A549 (cell line): ENCODE measurements at regions not wholly inside any gene's neighbourhood (a gene's known extent, or its start where the extent isn't known, plus 50 kb on each side); places are given as distances from the start of the nearest gene placed in this dataset.

ENCODE experiments used
- ATAC-seq, 2 experiments: fragments of 200-7000 bp in 1 of 2; fragments of >200 bp in 1 of 2; cut with Nextera tagmentation in 1 of 2; cut with Tn5 transposase in 1 of 2; 3 replicates each; pipeline versions ENCODE4 v1.8.0 to v1.9.1; 2018 to 2020; ENCODE audit warnings: mild to moderate bottlenecking in 1 of 2, moderate library complexity in 1 of 2
- CTCF ChIA-PET: fragments of 300-600 bp; sonication (Branson Sonifier 250); formaldehyde crosslinking; extraction: SDS; loops from one replicate; lab custom pipeline; 2021; ENCODE audit warnings: antibody characterized with exemption, inconsistent platforms; lab: Yijun Ruan, JAX
- POLR2A ChIA-PET: fragments of 350-600 bp; formaldehyde crosslinking; extraction: SDS; loops from one replicate; lab custom pipeline; 2021; ENCODE audit warnings: antibody characterized with exemption, inconsistent platforms; lab: Yijun Ruan, JAX
- DNase-seq, 2 experiments: peaks; one replicate each; pipeline versions ENCODE4 v3.0.0 to v3.0.0-alpha.2; 2011 to 2016; ENCODE audit warnings: low read depth in 1 of 2, low spot score in 1 of 2
- FAIRE-seq: peaks from 2 replicates; lab custom pipeline; 2011; peaks lifted over from hg19 to GRCh38; lab: Jason Lieb, UNC
- H3K27ac ChIP-seq, 2 experiments: fragments of >200 bp; sonication (Bioruptor Twin); formaldehyde crosslinking; 3 replicates each; pipeline ENCODE4 v1.5.1; 2016 to 2017
- H3K4me1 ChIP-seq: fragments of >200 bp; sonication (Bioruptor Twin); formaldehyde crosslinking; 3 replicates; pipeline ENCODE4 v1.6.1; 2016
- H3K4me2 ChIP-seq: fragments of >200 bp; sonication (Bioruptor Twin); formaldehyde crosslinking; 3 replicates; pipeline ENCODE4 v1.6.1; 2016
- H3K4me3 ChIP-seq: fragments of >200 bp; sonication (Bioruptor Twin); formaldehyde crosslinking; 3 replicates; pipeline ENCODE4 v1.5.1; 2016
- H3K9me3 ChIP-seq: fragments of >200 bp; sonication (Bioruptor Twin); formaldehyde crosslinking; 3 replicates; pipeline ENCODE4 v1.6.1; 2016
- CBX2 ChIP-seq: fragments of 200-600 bp; sonication (generic); IDR thresholded peaks from 2 replicates; pipeline ENCODE4 v1.6.1; 2016; ENCODE audit warnings: low read depth, mild to moderate bottlenecking, borderline replicate concordance
- CBX8 ChIP-seq: fragments of 200-600 bp; sonication (generic); IDR thresholded peaks from 2 replicates; pipeline ENCODE4 v1.6.1; 2016
- CHD2 ChIP-seq: fragments of 150-350 bp; IDR thresholded peaks from 2 replicates; pipeline ENCODE4 v1.6.1; 2014; ENCODE audit warnings: low read length; ENCODE audit not compliant: partially characterized antibody
- CHD4 ChIP-seq: fragments of 200-600 bp; sonication (generic); IDR thresholded peaks from 2 replicates; pipeline ENCODE4 v1.6.1; 2016; ENCODE audit warnings: antibody characterized with exemption, mild to moderate bottlenecking, borderline replicate concordance
- FOSL2 ChIP-seq, 2 experiments: fragments of 450-650 bp in 1 of 2; fragments of >200 bp in 1 of 2; sonication (Bioruptor Twin) in 1 of 2; formaldehyde crosslinking; IDR thresholded peaks; 2 replicates each; pipeline versions ENCODE4 v1.5.0 to v1.6.1; 2016 to 2020; ENCODE audit warnings: mild to moderate bottlenecking in 1 of 2, moderate library complexity in 1 of 2
- HDAC2 ChIP-seq: fragments of 200-600 bp; sonication (generic); IDR thresholded peaks from 2 replicates; pipeline ENCODE4 v1.6.1; 2016
- HOXA7 ChIP-seq: fragments of 250-450 bp; sonication (Bioruptor Pico); IDR thresholded peaks from 2 replicates; pipeline ENCODE4 v1.5.0; 2020; ENCODE audit warnings: mild to moderate bottlenecking, moderate library complexity
- JUN ChIP-seq, 2 experiments: fragments of >200 bp; sonication (Bioruptor Twin); formaldehyde crosslinking; IDR thresholded peaks; 2 replicates in 1 of 2; 3 replicates in 1 of 2; pipeline ENCODE4 v1.6.1; 2016 to 2017
- MAFK ChIP-seq: fragments of 450-650 bp; IDR thresholded peaks from 2 replicates; pipeline ENCODE4 v1.6.1; 2014; ENCODE audit not compliant: partially characterized antibody
- MYC ChIP-seq: IDR thresholded peaks from 2 replicates; pipeline ENCODE4 v1.6.1; 2012; ENCODE audit warnings: mild to moderate bottlenecking, inconsistent platforms, low read length, improper control_type of control experiment, borderline replicate concordance
- POLR2A ChIP-seq: IDR thresholded peaks from 2 replicates; pipeline ENCODE4 v1.6.1; 2012; ENCODE audit warnings: mild to moderate bottlenecking, low read length
- POLR2AphosphoS2 ChIP-seq: conservative IDR thresholded peaks from 2 replicates; pipeline ENCODE4 v1.6.1; 2012; ENCODE audit warnings: low read length, improper control_type of control experiment, inconsistent platforms
- RCOR1 ChIP-seq: fragments of 150-350 bp; IDR thresholded peaks from 2 replicates; pipeline ENCODE4 v1.6.1; 2014; ENCODE audit warnings: antibody characterized with exemption, low read length, low read depth
- REST ChIP-seq: fragments of 200-600 bp; sonication (generic); IDR thresholded peaks from 2 replicates; pipeline ENCODE4 v1.6.1; 2016; ENCODE audit warnings: antibody characterized with exemption, mild to moderate bottlenecking, moderate library complexity
- RFX5 ChIP-seq: fragments of 450-650 bp; IDR thresholded peaks from 2 replicates; pipeline ENCODE4 v1.7.1; 2014; ENCODE audit warnings: antibody characterized with exemption, mild to moderate bottlenecking, moderate library complexity
- TP53 ChIP-seq: fragments of 250-450 bp; sonication (Bioruptor Pico); IDR thresholded peaks from 2 replicates; pipeline ENCODE4 v1.5.0; 2021; ENCODE audit warnings: mild to moderate bottlenecking, moderate library complexity
- ZC3H11A ChIP-seq: fragments of 450-650 bp; IDR thresholded peaks from 2 replicates; pipeline ENCODE4 v1.6.1; 2014; ENCODE audit warnings: antibody characterized with exemption, mild to moderate bottlenecking
- ZNF302 ChIP-seq: fragments of 250-450 bp; sonication (Bioruptor Pico); IDR thresholded peaks from 2 replicates; pipeline ENCODE4 v1.9.0; 2021; ENCODE audit warnings: inconsistent platforms, mild to moderate bottlenecking, moderate library complexity
- ZSCAN20 ChIP-seq: fragments of 250-450 bp; sonication (Bioruptor Pico); IDR thresholded peaks from 2 replicates; pipeline ENCODE4 v1.8.0; 2022; ENCODE audit warnings: mild to moderate bottlenecking, moderate library complexity
- WGBS: methylation state at CpG from one replicate; pipeline ENCODE4 v1.1.6; 2017; ENCODE audit errors: missing lambda C conversion rate; 5-methylcytosine and 5-hydroxymethylcytosine counted together
- TF ChIP-seq, protein P1 (sequence below): fragments of 450-650 bp; IDR thresholded peaks from 2 replicates; pipeline ENCODE4 v1.6.1; 2014; ENCODE audit warnings: antibody characterized with exemption
- TF ChIP-seq, protein P2 (sequence below): fragments of >200 bp; sonication (Bioruptor Twin); formaldehyde crosslinking; IDR thresholded peaks from 2 replicates; pipeline ENCODE4 v1.6.1; 2016
- TF ChIP-seq, protein P3 (sequence below): fragments of 250-450 bp; sonication (Bioruptor Pico); IDR thresholded peaks from 2 replicates; pipeline ENCODE4 v1.5.0; 2020; ENCODE audit warnings: low read depth, mild to moderate bottlenecking, moderate library complexity

DNA sequence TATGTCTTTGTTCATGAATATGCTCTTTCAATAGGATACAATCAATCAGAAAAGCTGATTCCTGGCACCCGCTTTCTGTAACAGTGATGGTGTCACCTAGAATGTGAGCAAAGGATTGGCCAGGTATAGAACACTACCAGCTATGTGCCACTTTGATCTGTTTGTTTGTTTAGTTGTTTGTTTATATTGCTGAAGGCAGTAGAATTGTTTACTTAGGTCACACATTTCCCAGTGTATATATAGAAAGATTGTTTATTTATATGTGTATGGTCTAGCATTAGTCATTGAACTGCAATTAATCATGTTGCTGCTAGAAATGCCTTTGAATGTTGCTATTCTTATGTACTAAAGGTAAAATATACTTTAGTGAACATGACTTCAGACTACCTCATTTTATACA is 1678.6 kb upstream of the CELF4 start:
- Histone ChIP-seq H3K27ac (no peak overlapping the region), H3K4me1 (no peaks in the 10 kb centered on the region), H3K9me3 (no peaks in the 10 kb centered on the region), H3K4me2 (no peak overlapping the region), H3K4me3 (no peak overlapping the region)
- ATAC-seq = no peak
- POLR2A ChIA-PET = no interaction called here
- CTCF ChIA-PET = no interaction called here
- FAIRE-seq = no peak
- TF ChIP-seq CBX2 (no peak), REST (no peak), HOXA7 (CRISPR knock-in tag) (no peak), POLR2A (no peak), CBX8 (no peak), ZC3H11A (no peak)
- TF ChIP-seq, protein P1, sequence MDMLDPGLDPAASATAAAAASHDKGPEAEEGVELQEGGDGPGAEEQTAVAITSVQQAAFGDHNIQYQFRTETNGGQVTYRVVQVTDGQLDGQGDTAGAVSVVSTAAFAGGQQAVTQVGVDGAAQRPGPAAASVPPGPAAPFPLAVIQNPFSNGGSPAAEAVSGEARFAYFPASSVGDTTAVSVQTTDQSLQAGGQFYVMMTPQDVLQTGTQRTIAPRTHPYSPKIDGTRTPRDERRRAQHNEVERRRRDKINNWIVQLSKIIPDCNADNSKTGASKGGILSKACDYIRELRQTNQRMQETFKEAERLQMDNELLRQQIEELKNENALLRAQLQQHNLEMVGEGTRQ = no peak
- TF ChIP-seq, all 56 proteins: peak for 0
- 88% methylated on average over 1 of the region's 1 CpG for WGBS
- DNase-seq = no peak

GRCh38 chr18:39241534-39241933 is 1675.9 kb upstream of the CELF4 start:
- FAIRE-seq (no peak), DNase-seq (no peak), ATAC-seq (no peak)
- ChIA-PET POLR2A (no interaction called here), CTCF (interaction anchor here (0.6 kb wide), 1 partner anchor 78 kb away, joined by 3 read pairs; no protein-coding TSS in a partner anchor)
- no peak overlapping the region for H3K4me3 ChIP-seq
- WGBS = 6% methylated on average over 3 of the region's 3 CpGs
- H3K4me1 ChIP-seq = no peaks in the 10 kb centered on the region
- H3K9me3 ChIP-seq = no peaks in the 10 kb centered on the region
- TF ChIP-seq HDAC2 (no peak), CBX2 (no peak), JUN (IDR thresholded peaks at IDR 0.05) (no peak), ZNF302 (CRISPR knock-in tag) (no peak), CHD2 (no peak), RFX5 (no peak), POLR2AphosphoS2 (no peak), RCOR1 (no peak), FOSL2 (IDR thresholded peaks at IDR 0.05) (no peak), FOSL2 (CRISPR knock-in tag; IDR thresholded peaks at IDR 0.05) (no peak)
- TF ChIP-seq, protein P1 = no peak
- TF ChIP-seq, protein P2, sequence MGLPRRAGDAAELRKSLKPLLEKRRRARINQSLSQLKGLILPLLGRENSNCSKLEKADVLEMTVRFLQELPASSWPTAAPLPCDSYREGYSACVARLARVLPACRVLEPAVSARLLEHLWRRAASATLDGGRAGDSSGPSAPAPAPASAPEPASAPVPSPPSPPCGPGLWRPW = no peak
- no peak overlapping the region for H3K4me2 ChIP-seq
- H3K27ac ChIP-seq = no peak overlapping the region

- 44% methylated on average over 5 of the region's 5 CpGs for WGBS
- ATAC-seq (no peak), DNase-seq (no peak), FAIRE-seq (no peak)
- H3K9me3 ChIP-seq = no peaks in the 10 kb centered on the region
- H3K4me3 ChIP-seq = no peak overlapping the region
- POLR2A ChIA-PET = no interaction called here
- no peaks in the 10 kb centered on the region for H3K4me1 ChIP-seq
- no peak for TF ChIP-seq TP53 (CRISPR knock-in tag)
- TF ChIP-seq CHD2 = no peak
- TF ChIP-seq CHD4 = no peak
- no peak for TF ChIP-seq FOSL2 (IDR thresholded peaks at IDR 0.05)
- no peak for TF ChIP-seq FOSL2 (CRISPR knock-in tag; IDR thresholded peaks at IDR 0.05)
- no peak for TF ChIP-seq ZSCAN20 (CRISPR knock-in tag)
- TF ChIP-seq, protein P3, sequence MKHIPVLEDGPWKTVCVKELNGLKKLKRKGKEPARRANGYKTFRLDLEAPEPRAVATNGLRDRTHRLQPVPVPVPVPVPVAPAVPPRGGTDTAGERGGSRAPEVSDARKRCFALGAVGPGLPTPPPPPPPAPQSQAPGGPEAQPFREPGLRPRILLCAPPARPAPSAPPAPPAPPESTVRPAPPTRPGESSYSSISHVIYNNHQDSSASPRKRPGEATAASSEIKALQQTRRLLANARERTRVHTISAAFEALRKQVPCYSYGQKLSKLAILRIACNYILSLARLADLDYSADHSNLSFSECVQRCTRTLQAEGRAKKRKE (CRISPR knock-in tag) = no peak
- no peak for TF ChIP-seq MYC
- no peak for TF ChIP-seq MAFK
- H3K4me2 ChIP-seq = no peak overlapping the region
- no peak overlapping the region for H3K27ac ChIP-seq
- CTCF ChIA-PET = no interaction called here
These were observed 1673.5 kb upstream of the CELF4 start for GRCh38 chr18:39238981-39239660.
